NB4 (cell line): ENCODE measurements at regions not wholly inside any gene's neighbourhood (a gene's known extent, or its start where the extent isn't known, plus 50 kb on each side); places are given as distances from the start of the nearest gene placed in this dataset.

ENCODE experiments used
- CTCF ChIP-seq: IDR thresholded peaks from one replicate; pipeline ENCODE4 v1.5.1; 2012; ENCODE audit warnings: low read depth, low read length
- POLR2A ChIP-seq: IDR thresholded peaks from 2 replicates; pipeline ENCODE4 v1.6.1; 2011; ENCODE audit warnings: mild to moderate bottlenecking; ENCODE audit not compliant: insufficient read length; ENCODE audit errors: extremely low read depth

DNA sequence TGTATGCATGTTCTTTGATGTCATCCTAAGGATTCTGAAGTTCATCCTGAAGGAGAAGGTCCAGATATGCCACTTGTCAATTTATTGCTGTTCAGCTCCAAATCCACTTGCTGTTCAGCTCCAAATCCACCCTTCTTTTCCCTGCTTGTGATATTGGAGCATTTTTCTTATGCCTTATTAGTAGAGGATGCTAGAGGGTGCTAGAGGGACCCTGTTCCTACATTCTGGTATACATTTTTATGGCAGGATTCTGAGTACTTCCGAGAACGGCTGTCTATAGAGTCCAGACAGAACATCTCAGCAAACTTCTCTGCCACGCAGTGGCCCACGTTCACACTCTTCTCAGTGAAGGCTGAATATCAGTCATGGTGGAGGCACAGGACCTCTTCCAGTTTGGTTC lies 406.7 kb downstream of the NOVA1 start:
- TF ChIP-seq POLR2A, result no peak
- TF ChIP-seq CTCF, result no peak
